ENCODE measurements at regions not wholly inside any gene's neighbourhood (a gene's known extent, or its start where the extent isn't known, plus 50 kb on each side); places are given as distances from the start of the nearest gene placed in this dataset.

DNA sequence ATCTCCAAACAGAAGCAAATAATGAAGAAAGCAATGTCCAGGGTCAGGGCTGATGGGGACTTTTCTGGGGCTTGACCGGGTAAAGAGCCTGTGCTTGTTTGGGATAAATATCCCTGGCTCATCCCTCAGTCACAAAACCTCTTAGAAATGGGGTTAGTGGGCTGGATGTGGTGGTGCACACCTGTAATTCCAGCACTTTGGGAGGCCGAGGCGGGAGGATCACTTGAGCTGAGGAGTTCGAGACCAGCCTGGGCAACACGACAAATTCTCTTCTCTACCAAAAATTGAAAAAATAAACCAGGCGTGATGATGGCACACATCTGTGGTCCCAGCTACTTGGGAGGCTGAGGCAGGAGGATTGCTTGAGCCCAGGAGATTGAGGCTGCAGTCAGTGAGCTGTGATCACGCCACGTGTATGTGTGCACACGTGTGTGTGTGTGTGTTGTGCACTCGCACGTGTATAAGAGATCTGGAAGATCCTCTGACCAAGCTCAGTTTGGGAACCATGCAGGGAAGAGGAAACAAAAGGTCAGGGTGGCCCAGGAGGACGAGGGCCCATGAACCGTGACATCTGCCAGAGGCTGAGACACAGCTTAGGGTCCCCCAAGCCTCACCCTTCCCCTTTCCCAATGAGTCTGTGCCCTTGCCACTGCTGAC, 258.6 kb downstream of the TEX36 start:
- no peak for DNase-seq (ENCODE audit: low read depth)
- TF ChIP-seq, protein P1, sequence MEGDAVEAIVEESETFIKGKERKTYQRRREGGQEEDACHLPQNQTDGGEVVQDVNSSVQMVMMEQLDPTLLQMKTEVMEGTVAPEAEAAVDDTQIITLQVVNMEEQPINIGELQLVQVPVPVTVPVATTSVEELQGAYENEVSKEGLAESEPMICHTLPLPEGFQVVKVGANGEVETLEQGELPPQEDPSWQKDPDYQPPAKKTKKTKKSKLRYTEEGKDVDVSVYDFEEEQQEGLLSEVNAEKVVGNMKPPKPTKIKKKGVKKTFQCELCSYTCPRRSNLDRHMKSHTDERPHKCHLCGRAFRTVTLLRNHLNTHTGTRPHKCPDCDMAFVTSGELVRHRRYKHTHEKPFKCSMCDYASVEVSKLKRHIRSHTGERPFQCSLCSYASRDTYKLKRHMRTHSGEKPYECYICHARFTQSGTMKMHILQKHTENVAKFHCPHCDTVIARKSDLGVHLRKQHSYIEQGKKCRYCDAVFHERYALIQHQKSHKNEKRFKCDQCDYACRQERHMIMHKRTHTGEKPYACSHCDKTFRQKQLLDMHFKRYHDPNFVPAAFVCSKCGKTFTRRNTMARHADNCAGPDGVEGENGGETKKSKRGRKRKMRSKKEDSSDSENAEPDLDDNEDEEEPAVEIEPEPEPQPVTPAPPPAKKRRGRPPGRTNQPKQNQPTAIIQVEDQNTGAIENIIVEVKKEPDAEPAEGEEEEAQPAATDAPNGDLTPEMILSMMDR (IDR thresholded peaks at IDR 0.05; ENCODE audit: insufficient read depth, low read depth, low read length, missing control alignments) = no peak
- no peak overlapping the region for H3K4me3 ChIP-seq (ENCODE audit: low read length)

- TF ChIP-seq, protein P1 (IDR thresholded peaks at IDR 0.05; ENCODE audit: insufficient read depth, low read depth, low read length, missing control alignments) = no peak
- DNase-seq (ENCODE audit: low read depth) = no peak
- no peak overlapping the region for H3K4me3 ChIP-seq (ENCODE audit: low read length)
Observed at GRCh38 chr10:125423569-125423968, 259.4 kb downstream of the TEX36 start.

DNA sequence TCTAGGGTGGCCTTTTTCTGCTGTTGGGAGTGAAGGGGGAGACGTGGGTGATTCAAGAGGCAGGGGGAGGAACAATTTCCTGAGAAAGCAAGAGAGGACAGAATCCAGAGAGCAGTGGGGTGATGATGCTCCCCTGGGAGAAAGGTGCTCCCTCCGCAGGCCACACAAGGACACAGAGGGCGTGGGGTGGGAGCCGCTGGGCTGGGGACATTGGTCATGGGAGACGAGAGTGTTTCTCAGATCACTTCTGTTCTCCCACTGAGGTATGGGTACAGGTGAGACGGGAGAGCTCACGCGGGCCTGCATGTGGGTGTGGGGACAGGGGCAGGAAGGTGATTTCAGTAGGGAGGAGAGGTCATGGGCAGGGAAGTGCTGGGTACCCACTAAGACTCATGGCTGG, 259.5 kb upstream of the CTBP2 start:
- no peak overlapping the region for H3K4me3 ChIP-seq (ENCODE audit: low read length)
- TF ChIP-seq, protein P1 (IDR thresholded peaks at IDR 0.05; ENCODE audit: insufficient read depth, low read depth, low read length, missing control alignments) = no peak
- DNase-seq (ENCODE audit: low read depth) = no peak

GRCh38 chr10:125419146-125419545, 258.8 kb upstream of the CTBP2 start:
- H3K4me3 ChIP-seq (ENCODE audit: low read length) = no peak overlapping the region
- no peak for DNase-seq (ENCODE audit: low read depth)
- TF ChIP-seq, protein P1 (IDR thresholded peaks at IDR 0.05; ENCODE audit: insufficient read depth, low read depth, low read length, missing control alignments) = no peak

DNA sequence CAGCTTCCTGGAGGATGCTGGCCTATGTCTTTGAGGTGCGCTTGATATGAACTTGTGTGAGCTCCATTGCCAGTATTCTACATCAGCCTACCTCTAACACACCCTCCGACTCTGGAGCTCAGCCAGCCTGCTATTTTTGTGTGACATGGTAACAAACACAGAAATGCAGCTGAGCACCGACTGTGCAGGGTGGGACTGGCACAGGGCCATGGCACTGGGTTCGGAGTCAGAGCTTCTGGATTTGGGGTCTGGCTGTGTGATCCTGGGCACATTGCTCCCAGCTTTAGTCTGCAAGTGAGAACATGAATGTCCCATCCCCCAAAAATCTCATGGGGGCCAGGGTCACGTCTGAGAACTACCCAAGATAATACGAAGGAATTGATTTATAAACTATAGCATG, 257.2 kb upstream of the CTBP2 start:
- H3K4me3 ChIP-seq (ENCODE audit: low read length) = no peak overlapping the region
- DNase-seq (ENCODE audit: low read depth) = no peak
- TF ChIP-seq, protein P1 (IDR thresholded peaks at IDR 0.05; ENCODE audit: insufficient read depth, low read depth, low read length, missing control alignments) = no peak

DNA sequence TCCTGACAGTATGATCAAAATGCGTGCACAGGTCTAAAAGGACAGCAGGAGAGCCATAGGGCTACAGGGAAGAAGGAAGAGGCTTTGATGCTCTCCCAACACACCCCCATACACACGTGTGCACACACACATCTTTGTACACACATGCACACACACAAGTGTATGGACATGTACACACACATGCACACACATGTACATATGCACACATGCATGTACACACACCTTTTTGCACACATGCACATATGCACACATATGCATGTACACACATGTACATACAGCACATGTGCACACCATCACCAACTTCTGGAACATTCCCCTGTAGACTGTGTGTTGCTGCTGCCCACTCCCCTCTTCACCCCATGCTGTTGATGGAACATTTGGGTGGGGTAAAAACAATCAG, 255.6 kb upstream of the CTBP2 start:
- DNase-seq (ENCODE audit: low read depth) = no peak
- no peak overlapping the region for H3K4me3 ChIP-seq (ENCODE audit: low read length)
- TF ChIP-seq, protein P1 (IDR thresholded peaks at IDR 0.05; ENCODE audit: insufficient read depth, low read depth, low read length, missing control alignments) = no peak

DNA sequence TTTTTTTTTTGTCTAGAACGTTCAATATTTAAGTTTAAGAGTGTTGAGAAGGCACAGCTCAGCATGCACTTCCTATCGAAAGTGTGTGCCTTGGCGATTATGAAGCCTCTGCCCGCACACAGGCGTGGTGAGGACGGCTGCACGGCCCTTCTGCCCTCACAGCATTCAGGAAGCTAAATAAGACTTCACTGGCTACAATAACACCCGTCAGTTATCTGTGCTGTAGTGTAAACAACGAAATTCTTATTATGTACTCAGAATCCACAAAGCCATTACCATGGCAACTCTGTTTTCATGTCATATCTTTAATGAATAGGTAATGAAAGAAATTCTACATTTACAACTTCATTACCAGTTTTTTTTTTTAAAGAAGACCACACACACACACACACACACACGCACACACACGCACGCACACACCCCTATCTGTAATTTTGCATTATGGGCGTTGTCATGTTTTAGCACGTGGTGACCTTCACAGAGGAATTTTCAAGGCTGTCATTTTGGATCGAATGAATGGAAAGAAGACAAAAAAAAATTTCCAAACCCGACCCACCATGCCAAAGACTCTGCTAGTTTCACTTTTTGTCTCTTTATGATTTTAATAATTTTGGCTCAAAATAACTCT, 254.8 kb upstream of the CTBP2 start:
- H3K4me3 ChIP-seq (ENCODE audit: low read length) = no peak overlapping the region
- TF ChIP-seq, protein P1 (IDR thresholded peaks at IDR 0.05; ENCODE audit: insufficient read depth, low read depth, low read length, missing control alignments) = no peak
- no peak for DNase-seq (ENCODE audit: low read depth)

Measured in epithelial cell of esophagus (primary cell).